Gastroesophageal sphincter (tissue), 3 donors: ENCODE measurements at regions not wholly inside any gene's neighbourhood (a gene's known extent, or its start where the extent isn't known, plus 50 kb on each side); places are given as distances from the start of the nearest gene placed in this dataset.
A peak's percentile ranks its signal among the peaks of the same experiment; 100 is the strongest.

Source experiments
- CTCF ChIP-seq, 4 experiments: fragments of 200-600 bp in 2 of 4; fragments of 450-650 bp in 2 of 4; sonication (generic) in 1 of 4; IDR thresholded peaks; one replicate each; pipeline ENCODE4 v1.5.1; 2017 to 2019; ENCODE audit warnings: antibody characterized with exemption in 4 of 4, mild to moderate bottlenecking in 2 of 4, moderate library complexity in 2 of 4
- EP300 ChIP-seq: sonication (generic); formaldehyde crosslinking; IDR thresholded peaks from one replicate; pipeline ENCODE4 v1.6.1; 2017; ENCODE audit warnings: antibody characterized with exemption, mild to moderate bottlenecking
- POLR2AphosphoS5 ChIP-seq: sonication (generic); formaldehyde crosslinking; IDR thresholded peaks from one replicate; pipeline ENCODE4 v1.6.1; 2017; ENCODE audit warnings: antibody characterized with exemption

GRCh38 chr9:107888773-107889227 lies 399.2 kb upstream of the KLF4 start:
- no peak for TF ChIP-seq CTCF (IDR thresholded peaks at IDR 0.05)
- peak; percentile 57 for TF ChIP-seq POLR2AphosphoS5
- no peak for TF ChIP-seq EP300
